MV-4-11 (cell line): ENCODE measurements at regions not wholly inside any gene's neighbourhood (a gene's known extent, or its start where the extent isn't known, plus 50 kb on each side); places are given as distances from the start of the nearest gene placed in this dataset.
A peak's percentile ranks its signal among the peaks of the same experiment; 100 is the strongest.
"Not testable (repeated sequence)": the region's sequence is repeated elsewhere in the genome, so short reads cannot be mapped to it uniquely, and the experiment has no call there.

Experiments
- DNase-seq: peaks from one replicate; lab custom pipeline; 2025; lab: John Stamatoyannopoulos, UW

GRCh38 chr3:151553888-151554287 is 93.0 kb upstream of the IGSF10 start:
- peak; percentile 89 for DNase-seq

GRCh38 chr3:151552589-151552988 is 91.7 kb upstream of the IGSF10 start:
- peak; percentile 63 for DNase-seq

- no peak for DNase-seq
Observed at GRCh38 chr3:151550642-151551041, 89.8 kb upstream of the IGSF10 start.

- DNase-seq = no peak
Observed at GRCh38 chr3:151550025-151550618, 89.3 kb upstream of the IGSF10 start.

- no peak for DNase-seq
Observed at GRCh38 chr3:151548195-151548594, 87.3 kb upstream of the IGSF10 start.

GRCh38 chr3:151544164-151544548 is 83.3 kb upstream of the IGSF10 start:
- no peak for DNase-seq

- no peak for DNase-seq
Observed at GRCh38 chr3:151541178-151541577, 80.3 kb upstream of the IGSF10 start.

- no peak for DNase-seq
Observed at GRCh38 chr3:151539599-151539998, 78.7 kb upstream of the IGSF10 start.

GRCh38 chr3:151538456-151539393 is 77.9 kb upstream of the IGSF10 start:
- peak; percentile 57 for DNase-seq

- no peak for DNase-seq
Observed at GRCh38 chr3:151537726-151538125, 76.9 kb upstream of the IGSF10 start.

- no peak for DNase-seq
Observed at GRCh38 chr3:151526757-151527156, 65.9 kb upstream of the IGSF10 start.

- DNase-seq = no peak
Observed at GRCh38 chr3:151520105-151520504, 59.2 kb upstream of the IGSF10 start.

- DNase-seq = not testable (repeated sequence)
Observed at GRCh38 chr3:151511433-151511832, 50.6 kb upstream of the IGSF10 start.
